ENCODE measurements at regions not wholly inside any gene's neighbourhood (a gene's known extent, or its start where the extent isn't known, plus 50 kb on each side); places are given as distances from the start of the nearest gene placed in this dataset.
"Not testable (repeated sequence)": the region's sequence is repeated elsewhere in the genome, so short reads cannot be mapped to it uniquely, and the experiment has no call there.

DNA sequence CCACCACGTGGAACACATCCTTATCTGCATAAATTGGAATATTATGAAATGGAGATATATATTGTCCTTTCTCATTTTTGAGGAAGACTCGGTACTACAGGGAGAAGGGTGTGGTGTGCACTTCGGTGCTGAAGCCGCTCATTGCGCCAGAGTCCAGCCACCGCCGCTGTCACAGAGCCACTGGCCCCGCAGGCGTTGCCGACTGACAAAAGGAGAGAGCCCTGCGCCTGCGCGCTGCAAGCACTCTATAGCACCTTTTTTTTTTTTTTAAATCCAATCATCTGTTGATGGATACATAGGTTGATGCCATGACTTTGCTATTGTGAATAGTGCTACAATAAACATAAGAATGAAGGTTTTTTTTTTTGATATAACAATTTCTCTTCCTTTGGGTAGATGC is 130.0 kb upstream of the TBC1D5 start:
- Histone ChIP-seq H3K27ac (ENCODE audit: low read depth in 2 of 2, low read length in 1 of 2) (no peak overlapping the region), H3K4me1 (ENCODE audit: control insufficient read depth in 2 of 2, insufficient read depth in 2 of 2, low read length in 1 of 2) (no peaks in the 10 kb centered on the region), H3K36me3 (ENCODE audit: control insufficient read depth in 2 of 2, insufficient read depth in 2 of 2, low read length in 1 of 2) (no peaks in the 10 kb centered on the region), H3K27me3 (ENCODE audit: control insufficient read depth in 1 of 2, insufficient read depth in 2 of 2, low read length in 2 of 2) (no peaks in the 10 kb centered on the region), H3K9me3 (ENCODE audit: control insufficient read depth in 2 of 2, insufficient read depth in 1 of 2, low read depth in 1 of 2, low read length in 1 of 2) (no peaks in the 10 kb centered on the region), H3K4me3 (ENCODE audit: low read depth in 1 of 2, low read length in 2 of 2) (no peak overlapping the region)
- WGBS, 2 donors: 95% methylated on average over 13 of the region's 13 CpGs

DNA sequence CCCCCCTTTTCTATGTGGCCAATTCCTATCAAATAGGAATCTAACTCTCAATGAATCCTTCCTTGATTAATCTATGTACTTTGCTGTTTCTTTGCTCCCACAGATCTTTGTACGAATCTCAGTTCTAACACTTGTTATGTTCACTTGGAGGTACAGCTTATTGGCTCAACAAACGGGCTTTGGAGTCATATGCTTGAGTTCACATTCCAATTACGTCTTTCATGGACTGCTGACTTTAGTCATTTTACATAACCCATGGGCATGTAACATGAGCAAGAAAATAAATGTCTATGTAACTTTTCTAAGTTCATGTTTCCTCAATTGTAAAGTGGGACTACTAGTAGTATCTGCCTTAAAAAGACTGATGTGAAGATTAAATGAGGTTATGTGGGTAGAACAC is 123.2 kb upstream of the TBC1D5 start:
- no peaks in the 10 kb centered on the region for H3K27me3 ChIP-seq (ENCODE audit: control insufficient read depth in 1 of 2, insufficient read depth in 2 of 2, low read length in 2 of 2)
- no peaks in the 10 kb centered on the region for H3K36me3 ChIP-seq (ENCODE audit: control insufficient read depth in 2 of 2, insufficient read depth in 2 of 2, low read length in 1 of 2)
- H3K27ac ChIP-seq (ENCODE audit: low read depth in 2 of 2, low read length in 1 of 2): no peak overlapping the region
- 66 to 72% methylated on average over 3 of the region's 3 CpGs for WGBS, 2 donors
- no peaks in the 10 kb centered on the region for H3K9me3 ChIP-seq (ENCODE audit: control insufficient read depth in 2 of 2, insufficient read depth in 1 of 2, low read depth in 1 of 2, low read length in 1 of 2)
- H3K4me1 ChIP-seq (ENCODE audit: control insufficient read depth in 2 of 2, insufficient read depth in 2 of 2, low read length in 1 of 2): no peaks in the 10 kb centered on the region
- no peak overlapping the region for H3K4me3 ChIP-seq (ENCODE audit: low read depth in 1 of 2, low read length in 2 of 2)

DNA sequence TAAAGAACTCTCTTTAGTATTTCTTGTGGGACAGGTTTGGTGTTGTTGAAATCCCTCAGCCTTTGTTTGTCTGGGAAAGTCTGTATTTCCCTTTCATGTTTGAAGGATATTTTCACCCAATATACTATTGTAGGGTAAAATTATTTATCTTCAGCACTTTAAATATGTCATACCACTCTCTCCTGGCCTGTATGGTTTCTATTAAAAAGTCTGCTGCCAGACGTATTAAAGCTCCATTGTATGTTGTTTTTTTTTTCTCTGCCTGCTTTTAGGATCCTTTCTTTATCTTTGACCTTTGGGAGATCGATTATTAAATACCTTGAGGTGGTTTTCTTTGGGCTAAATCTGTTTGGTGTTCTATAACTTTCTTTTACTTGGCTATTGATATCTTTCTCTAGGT is 119.0 kb upstream of the TBC1D5 start:
- Histone ChIP-seq H3K4me1 (ENCODE audit: control insufficient read depth in 2 of 2, insufficient read depth in 2 of 2, low read length in 1 of 2) (no peaks in the 10 kb centered on the region), H3K27me3 (ENCODE audit: control insufficient read depth in 1 of 2, insufficient read depth in 2 of 2, low read length in 2 of 2) (no peaks in the 10 kb centered on the region), H3K36me3 (ENCODE audit: control insufficient read depth in 2 of 2, insufficient read depth in 2 of 2, low read length in 1 of 2) (no peaks in the 10 kb centered on the region), H3K27ac (ENCODE audit: low read depth in 2 of 2, low read length in 1 of 2) (no peak overlapping the region), H3K4me3 (ENCODE audit: low read depth in 1 of 2, low read length in 2 of 2) (no peak overlapping the region), H3K9me3 (ENCODE audit: control insufficient read depth in 2 of 2, insufficient read depth in 1 of 2, low read depth in 1 of 2, low read length in 1 of 2) (no peaks in the 10 kb centered on the region)
- 65 to 69% methylated on average over 2 of the region's 2 CpGs for WGBS, 2 donors

DNA sequence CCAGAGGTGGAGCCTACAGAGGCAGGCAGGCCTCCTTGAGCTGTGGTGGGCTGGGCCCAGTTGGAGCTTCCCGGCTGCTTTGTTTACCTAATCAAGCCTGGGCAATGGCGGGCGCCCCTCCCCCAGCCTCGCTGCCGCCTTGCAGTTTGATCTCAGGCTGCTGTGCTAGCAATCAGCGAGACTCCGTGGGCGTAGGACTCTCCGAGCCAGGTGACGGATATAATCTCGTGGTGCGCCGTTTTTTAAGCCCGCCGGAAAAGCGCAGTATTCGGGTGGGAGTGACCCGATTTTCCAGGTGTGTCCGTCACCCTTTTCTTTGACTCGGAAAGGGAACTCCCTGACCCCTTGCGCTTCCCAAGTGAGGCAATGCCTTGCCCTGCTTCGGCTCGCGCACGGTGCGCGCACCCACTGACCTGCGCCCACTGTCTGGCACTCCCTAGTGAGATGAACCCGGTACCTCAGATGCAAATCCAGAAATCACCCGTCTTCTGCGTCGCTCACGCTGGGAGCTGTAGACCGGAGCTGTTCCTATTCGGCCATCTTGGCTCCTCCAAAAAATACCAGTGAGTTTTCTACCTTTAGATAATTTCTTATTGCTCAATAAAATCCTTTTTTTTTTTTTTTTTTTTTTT is 118.5 kb upstream of the TBC1D5 start:
- H3K27me3 ChIP-seq (ENCODE audit: control insufficient read depth in 1 of 2, insufficient read depth in 2 of 2, low read length in 2 of 2); H3K4me1 ChIP-seq (ENCODE audit: control insufficient read depth in 2 of 2, insufficient read depth in 2 of 2, low read length in 1 of 2); H3K36me3 ChIP-seq (ENCODE audit: control insufficient read depth in 2 of 2, insufficient read depth in 2 of 2, low read length in 1 of 2); H3K27ac ChIP-seq (ENCODE audit: low read depth in 2 of 2, low read length in 1 of 2); H3K9me3 ChIP-seq (ENCODE audit: control insufficient read depth in 2 of 2, insufficient read depth in 1 of 2, low read depth in 1 of 2, low read length in 1 of 2); H3K4me3 ChIP-seq (ENCODE audit: low read depth in 1 of 2, low read length in 2 of 2): not testable (repeated sequence)
- 86 to 89% methylated on average over 32 to 35 of the region's 35 CpGs for WGBS, 2 donors

DNA sequence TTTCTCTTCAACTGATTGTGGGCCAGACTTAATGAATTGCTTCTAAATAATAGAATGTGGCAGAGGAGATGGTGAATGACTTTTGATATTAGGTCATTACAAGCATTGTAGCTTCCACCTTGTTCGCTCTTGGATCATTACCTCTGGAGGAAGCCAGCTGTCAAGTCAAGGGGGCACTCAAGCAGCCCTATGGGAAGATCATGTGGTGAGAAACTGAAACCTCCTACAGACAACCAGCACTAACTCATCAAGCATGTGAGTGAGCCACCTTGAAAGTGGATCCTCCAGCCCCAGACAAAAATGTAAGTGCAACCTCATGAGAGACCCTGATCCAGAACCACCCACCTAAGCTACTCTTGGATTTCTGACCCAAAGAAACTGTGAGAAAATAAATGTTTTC is 109.8 kb upstream of the TBC1D5 start:
- 92 to 94% methylated on average over 1 of the region's 1 CpG for WGBS, 2 donors

DNA sequence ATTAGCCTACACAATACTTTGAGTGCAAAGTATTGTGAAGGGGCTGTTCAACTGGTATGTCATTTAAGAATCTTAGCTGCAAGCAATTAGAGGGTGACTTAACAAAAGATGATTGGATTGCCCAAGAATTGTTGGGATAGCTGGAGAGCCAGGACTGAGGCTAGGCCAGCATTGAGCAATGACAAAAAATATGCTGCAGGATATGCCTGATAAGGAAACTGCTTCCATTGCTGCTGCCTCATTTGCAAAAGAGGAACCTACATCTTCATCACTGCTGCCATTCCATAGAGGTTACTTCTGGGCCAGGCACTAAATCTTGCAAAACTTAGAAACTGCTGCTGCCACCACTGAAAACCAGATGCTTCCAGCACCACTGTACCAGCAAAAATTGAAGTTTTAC is 108.0 kb upstream of the TBC1D5 start:
- Histone ChIP-seq H3K27me3 (ENCODE audit: control insufficient read depth in 1 of 2, insufficient read depth in 2 of 2, low read length in 2 of 2) (no peaks in the 10 kb centered on the region), H3K4me1 (ENCODE audit: control insufficient read depth in 2 of 2, insufficient read depth in 2 of 2, low read length in 1 of 2) (no peaks in the 10 kb centered on the region), H3K27ac (ENCODE audit: low read depth in 2 of 2, low read length in 1 of 2) (no peak overlapping the region), H3K4me3 (ENCODE audit: low read depth in 1 of 2, low read length in 2 of 2) (no peak overlapping the region), H3K9me3 (ENCODE audit: control insufficient read depth in 2 of 2, insufficient read depth in 1 of 2, low read depth in 1 of 2, low read length in 1 of 2) (no peaks in the 10 kb centered on the region), H3K36me3 (ENCODE audit: control insufficient read depth in 2 of 2, insufficient read depth in 2 of 2, low read length in 1 of 2) (no peaks in the 10 kb centered on the region)

More for the DNA sequence above, 109.8 kb upstream of the TBC1D5 start:
- Histone ChIP-seq H3K27ac (ENCODE audit: low read depth in 2 of 2, low read length in 1 of 2) (no peak overlapping the region), H3K36me3 (ENCODE audit: control insufficient read depth in 2 of 2, insufficient read depth in 2 of 2, low read length in 1 of 2) (no peaks in the 10 kb centered on the region), H3K9me3 (ENCODE audit: control insufficient read depth in 2 of 2, insufficient read depth in 1 of 2, low read depth in 1 of 2, low read length in 1 of 2) (no peaks in the 10 kb centered on the region), H3K4me1 (ENCODE audit: control insufficient read depth in 2 of 2, insufficient read depth in 2 of 2, low read length in 1 of 2) (no peaks in the 10 kb centered on the region), H3K4me3 (ENCODE audit: low read depth in 1 of 2, low read length in 2 of 2) (no peak overlapping the region), H3K27me3 (ENCODE audit: control insufficient read depth in 1 of 2, insufficient read depth in 2 of 2, low read length in 2 of 2) (no peaks in the 10 kb centered on the region)

DNA sequence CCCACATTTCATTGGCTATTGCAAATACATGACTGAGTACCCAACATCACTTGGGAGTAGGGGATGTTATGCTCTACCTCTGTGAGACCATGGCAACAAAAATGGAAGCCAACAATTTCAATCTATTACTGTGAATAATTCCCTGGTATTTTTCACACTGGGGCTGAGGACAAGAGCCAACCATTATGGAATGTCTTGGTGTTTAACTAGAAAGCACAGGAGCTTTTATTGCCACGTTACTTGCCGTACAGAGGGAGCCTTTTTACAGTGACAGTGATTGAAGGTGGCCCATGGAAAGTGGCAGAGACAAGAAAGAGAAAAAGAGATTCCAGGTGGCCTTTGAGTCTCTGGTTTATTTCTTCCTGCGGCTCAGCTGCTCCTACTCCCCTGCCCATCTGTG is 105.7 kb upstream of the TBC1D5 start:
- no peak overlapping the region for H3K4me3 ChIP-seq (ENCODE audit: low read depth in 1 of 2, low read length in 2 of 2)
- no peaks in the 10 kb centered on the region for H3K36me3 ChIP-seq (ENCODE audit: control insufficient read depth in 2 of 2, insufficient read depth in 2 of 2, low read length in 1 of 2)
- no peak overlapping the region for H3K27ac ChIP-seq (ENCODE audit: low read depth in 2 of 2, low read length in 1 of 2)
- H3K27me3 ChIP-seq (ENCODE audit: control insufficient read depth in 1 of 2, insufficient read depth in 2 of 2, low read length in 2 of 2): no peaks in the 10 kb centered on the region
- no peaks in the 10 kb centered on the region for H3K9me3 ChIP-seq (ENCODE audit: control insufficient read depth in 2 of 2, insufficient read depth in 1 of 2, low read depth in 1 of 2, low read length in 1 of 2)
- no peaks in the 10 kb centered on the region for H3K4me1 ChIP-seq (ENCODE audit: control insufficient read depth in 2 of 2, insufficient read depth in 2 of 2, low read length in 1 of 2)
- 84 to 87% methylated on average over 3 of the region's 3 CpGs for WGBS, 2 donors

DNA sequence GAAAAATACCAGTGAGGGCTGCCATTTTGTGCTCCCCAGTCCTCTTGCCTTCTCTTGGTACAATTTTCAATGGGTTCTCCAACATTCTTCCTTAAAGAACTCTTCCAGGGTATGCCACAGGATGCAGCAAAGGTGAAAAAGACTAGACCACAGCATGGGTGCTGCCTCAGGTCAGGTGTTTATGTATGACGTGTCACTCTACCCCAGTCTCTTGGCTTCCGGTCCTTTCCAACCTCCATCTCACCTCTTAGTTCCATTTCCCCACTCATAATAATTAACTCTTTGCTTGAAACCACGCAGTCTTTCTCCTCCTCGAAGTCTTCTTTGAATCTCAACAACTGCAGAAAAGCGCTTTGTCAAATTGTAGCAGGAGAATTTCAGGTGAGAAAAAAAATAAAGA is 104.7 kb upstream of the TBC1D5 start:
- H3K27ac ChIP-seq (ENCODE audit: low read depth in 2 of 2, low read length in 1 of 2): no peak overlapping the region
- no peaks in the 10 kb centered on the region for H3K9me3 ChIP-seq (ENCODE audit: control insufficient read depth in 2 of 2, insufficient read depth in 1 of 2, low read depth in 1 of 2, low read length in 1 of 2)
- no peaks in the 10 kb centered on the region for H3K27me3 ChIP-seq (ENCODE audit: control insufficient read depth in 1 of 2, insufficient read depth in 2 of 2, low read length in 2 of 2)
- 91 to 93% methylated on average over 5 of the region's 5 CpGs for WGBS, 2 donors
- H3K4me3 ChIP-seq (ENCODE audit: low read depth in 1 of 2, low read length in 2 of 2): no peak overlapping the region
- no peaks in the 10 kb centered on the region for H3K4me1 ChIP-seq (ENCODE audit: control insufficient read depth in 2 of 2, insufficient read depth in 2 of 2, low read length in 1 of 2)
- H3K36me3 ChIP-seq (ENCODE audit: control insufficient read depth in 2 of 2, insufficient read depth in 2 of 2, low read length in 1 of 2): no peaks in the 10 kb centered on the region

DNA sequence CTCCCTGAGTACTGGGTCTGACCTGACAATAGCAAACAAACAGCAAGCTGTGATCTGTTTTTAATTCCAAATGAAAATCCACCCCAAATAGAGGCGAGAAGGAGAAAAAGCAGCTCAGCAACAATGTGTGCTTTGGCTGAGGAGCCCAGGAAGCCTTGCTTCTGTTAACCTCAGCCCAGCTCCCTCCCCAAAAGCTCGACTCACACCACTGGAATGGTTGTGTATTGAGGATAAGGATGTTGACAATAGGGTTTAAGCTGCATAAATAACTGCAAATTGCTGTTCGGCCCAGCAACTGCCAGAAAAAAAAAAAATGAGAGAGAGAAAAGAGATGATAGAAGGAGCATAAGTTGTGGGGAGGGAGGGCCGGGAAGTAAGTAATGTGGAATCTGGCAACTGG is 104.0 kb upstream of the TBC1D5 start:
- no peaks in the 10 kb centered on the region for H3K4me1 ChIP-seq (ENCODE audit: control insufficient read depth in 2 of 2, insufficient read depth in 2 of 2, low read length in 1 of 2)
- H3K27ac ChIP-seq (ENCODE audit: low read depth in 2 of 2, low read length in 1 of 2): no peak overlapping the region
- no peaks in the 10 kb centered on the region for H3K36me3 ChIP-seq (ENCODE audit: control insufficient read depth in 2 of 2, insufficient read depth in 2 of 2, low read length in 1 of 2)
- no peaks in the 10 kb centered on the region for H3K9me3 ChIP-seq (ENCODE audit: control insufficient read depth in 2 of 2, insufficient read depth in 1 of 2, low read depth in 1 of 2, low read length in 1 of 2)
- no peak overlapping the region for H3K4me3 ChIP-seq (ENCODE audit: low read depth in 1 of 2, low read length in 2 of 2)
- H3K27me3 ChIP-seq (ENCODE audit: control insufficient read depth in 1 of 2, insufficient read depth in 2 of 2, low read length in 2 of 2): no peaks in the 10 kb centered on the region
- WGBS, 2 donors: 44 to 64% methylated on average over 4 of the region's 4 CpGs

DNA sequence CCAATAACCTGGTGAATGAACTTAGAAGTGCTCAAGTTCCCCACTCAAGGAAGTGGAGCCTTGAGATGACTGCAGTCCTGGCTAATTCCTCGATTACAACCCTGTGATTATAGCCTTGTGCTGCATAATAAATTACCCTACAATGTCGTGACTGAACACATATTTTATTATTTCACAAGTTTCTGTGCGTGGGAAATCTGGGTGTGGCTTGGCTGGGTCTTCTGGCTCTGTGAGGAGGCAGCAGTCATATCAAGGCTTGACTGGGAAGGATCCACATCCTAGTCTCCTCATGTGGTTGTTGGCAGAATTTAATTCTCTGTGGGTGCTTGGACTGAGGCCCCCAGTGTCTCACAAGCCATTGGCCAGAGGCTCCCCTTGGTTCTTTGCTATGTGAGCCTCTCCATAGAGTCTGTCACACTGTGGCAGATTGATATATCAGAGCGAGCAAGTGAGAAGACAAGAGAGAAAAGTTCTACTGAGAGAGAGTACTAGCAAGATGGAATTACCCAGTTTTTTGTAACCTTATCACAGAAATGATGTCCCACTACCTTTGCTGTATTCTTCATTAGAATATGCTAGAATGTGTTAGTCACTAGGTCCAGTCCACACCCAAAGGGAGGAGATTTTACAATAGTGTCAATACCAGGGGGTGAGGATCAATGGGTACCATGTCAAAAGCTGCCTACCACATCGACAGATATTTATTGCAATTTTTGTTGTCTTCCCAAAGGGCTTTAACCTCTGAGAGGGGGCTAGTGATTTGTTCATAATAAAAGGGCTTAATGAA is 102.8 kb upstream of the TBC1D5 start:
- Histone ChIP-seq H3K27ac (ENCODE audit: low read depth in 2 of 2, low read length in 1 of 2) (no peak overlapping the region), H3K36me3 (ENCODE audit: control insufficient read depth in 2 of 2, insufficient read depth in 2 of 2, low read length in 1 of 2) (no peaks in the 10 kb centered on the region), H3K27me3 (ENCODE audit: control insufficient read depth in 1 of 2, insufficient read depth in 2 of 2, low read length in 2 of 2) (no peaks in the 10 kb centered on the region), H3K4me3 (ENCODE audit: low read depth in 1 of 2, low read length in 2 of 2) (no peak overlapping the region), H3K4me1 (ENCODE audit: control insufficient read depth in 2 of 2, insufficient read depth in 2 of 2, low read length in 1 of 2) (no peaks in the 10 kb centered on the region), H3K9me3 (ENCODE audit: control insufficient read depth in 2 of 2, insufficient read depth in 1 of 2, low read depth in 1 of 2, low read length in 1 of 2) (no peaks in the 10 kb centered on the region)
- 38 to 45% methylated on average over 5 of the region's 5 CpGs for WGBS, 2 donors

Data from esophagus (tissue), 2 donors.